CD4-positive, alpha-beta T cell treated with Interleukin-12 subunit alpha and Interleukin-12 subunit beta, for 1 hour (primary cell): ENCODE measurements at regions not wholly inside any gene's neighbourhood (a gene's known extent, or its start where the extent isn't known, plus 50 kb on each side); places are given as distances from the start of the nearest gene placed in this dataset.

Source experiments
- DNase-seq: peaks from one replicate; pipeline ENCODE4 v3.0.0-alpha.2; 2020

- no peak for DNase-seq
Measured at GRCh38 chr18:47530695-47531094, 279.2 kb upstream of the SKOR2 start.

DNA sequence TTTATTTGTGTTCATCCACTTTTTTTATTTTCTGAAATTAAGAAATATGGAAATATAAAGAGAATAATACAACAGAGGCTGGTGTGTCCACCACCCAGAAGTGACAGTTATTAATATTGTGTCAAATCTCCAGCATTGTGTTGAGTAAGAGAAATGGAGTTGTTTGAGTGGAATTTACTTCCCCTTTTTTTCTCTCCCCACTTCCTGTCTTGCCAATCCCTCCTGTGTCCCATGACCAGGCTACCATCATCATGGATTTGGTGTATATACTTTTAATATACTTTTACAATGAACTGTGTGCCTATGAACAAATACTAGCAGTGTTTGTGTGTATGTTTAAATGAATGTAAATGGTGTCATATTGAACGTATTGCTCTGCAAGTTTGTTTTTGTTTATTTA lies 276.9 kb upstream of the SKOR2 start:
- no peak for DNase-seq

DNA sequence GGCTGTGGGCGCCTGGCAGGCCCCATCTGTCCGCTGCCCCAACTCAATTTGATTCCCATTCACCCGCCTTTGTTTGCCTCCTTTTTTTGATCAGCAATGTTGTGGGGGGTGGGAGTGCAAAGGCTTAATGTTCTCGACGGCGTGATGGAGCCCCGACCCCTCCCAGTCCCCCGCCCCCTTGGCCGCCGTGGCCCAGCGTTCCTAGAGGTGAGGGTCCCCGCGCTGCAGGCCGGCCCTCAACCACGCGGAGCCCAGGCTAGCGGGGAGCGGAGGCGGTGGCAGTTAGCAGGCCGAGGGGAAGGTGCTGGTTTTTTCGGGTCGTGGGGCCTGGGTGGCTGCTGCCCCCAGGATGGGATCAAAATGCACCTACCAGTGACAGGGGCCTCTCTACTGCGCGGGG lies 274.7 kb upstream of the SKOR2 start:
- DNase-seq = no peak

GRCh38 chr18:47522359-47522758 lies 270.9 kb upstream of the SKOR2 start:
- no peak for DNase-seq

DNA sequence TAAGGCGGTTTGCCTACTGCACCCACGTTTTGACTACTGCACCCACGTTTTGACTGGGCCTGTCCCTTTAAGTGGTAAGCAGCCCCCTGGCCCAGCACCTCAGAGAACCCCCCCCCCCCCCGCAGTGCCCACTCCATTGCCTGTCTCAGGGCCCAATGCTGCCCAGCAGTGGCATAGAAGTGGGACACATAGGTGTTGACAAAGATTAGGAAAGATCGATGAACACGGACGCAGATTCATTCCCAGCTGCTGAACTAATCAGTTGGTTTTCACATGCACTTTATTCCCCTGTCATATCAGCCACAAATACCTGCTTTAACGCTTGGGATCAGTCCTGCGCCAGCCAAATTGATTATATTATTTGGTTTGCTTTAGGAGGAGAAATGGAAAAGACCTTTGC lies 268.8 kb upstream of the SKOR2 start:
- DNase-seq = no peak

GRCh38 chr18:47519706-47520105 lies 268.2 kb upstream of the SKOR2 start:
- no peak for DNase-seq

DNA sequence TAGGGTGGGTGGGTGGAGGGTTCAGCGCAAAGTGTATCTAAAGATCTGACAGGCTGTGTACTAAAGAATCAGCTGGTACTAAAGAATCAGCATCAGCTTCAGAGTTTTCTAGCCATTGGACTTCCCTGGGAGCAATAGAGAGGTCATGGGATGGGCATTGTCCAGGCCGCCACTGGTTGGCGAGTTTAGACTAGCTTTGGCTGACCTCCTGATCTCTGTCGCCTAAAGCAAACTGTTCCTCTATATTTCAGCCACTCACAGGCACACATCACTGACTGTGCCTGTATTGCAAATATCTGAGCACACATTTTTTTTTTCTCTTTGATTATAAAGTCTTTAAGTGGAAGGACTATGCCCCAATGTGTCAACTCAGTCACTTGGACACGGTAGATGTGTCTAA lies 267.8 kb upstream of the SKOR2 start:
- DNase-seq = no peak

DNA sequence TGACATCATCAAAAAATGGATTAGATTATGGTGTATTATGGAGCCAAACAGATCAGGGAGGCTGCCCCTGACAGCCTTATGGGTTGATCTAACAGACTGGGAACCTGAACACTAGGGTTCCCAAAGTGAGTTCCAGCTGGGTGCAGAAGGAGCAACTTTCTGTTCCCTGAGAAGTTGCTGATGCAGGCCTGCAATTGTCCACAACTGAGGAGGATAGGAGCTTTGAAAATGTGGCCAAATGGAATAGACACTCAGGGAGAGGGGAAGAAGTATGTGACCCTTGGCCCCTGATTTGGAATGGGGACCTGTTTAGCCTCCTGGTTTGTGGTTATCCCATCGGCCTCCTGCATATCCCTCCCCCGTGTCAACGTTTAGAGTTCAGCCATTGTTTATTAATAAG lies 262.2 kb upstream of the SKOR2 start:
- DNase-seq = no peak

GRCh38 chr18:47512726-47513435 lies 261.4 kb upstream of the SKOR2 start:
- no peak for DNase-seq

DNA sequence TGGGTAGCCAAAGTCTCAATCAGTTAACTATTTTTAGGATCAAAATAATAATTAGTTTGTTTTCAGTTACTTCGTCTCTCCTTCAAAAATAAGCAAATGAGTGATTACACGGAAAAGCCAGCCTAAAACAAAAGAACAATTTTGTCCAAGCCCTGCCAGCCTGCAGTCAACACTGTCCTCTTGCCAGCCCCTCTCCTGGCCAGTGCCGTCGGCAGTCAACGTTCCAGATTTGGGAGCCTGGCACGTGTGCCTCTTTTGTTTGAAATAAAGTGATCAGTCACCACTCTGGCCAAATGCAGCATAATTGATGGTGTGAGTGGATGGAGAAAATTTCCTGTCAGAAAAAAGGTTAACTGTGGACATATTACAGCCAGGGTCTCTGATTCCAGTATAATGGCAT lies 260.6 kb upstream of the SKOR2 start:
- DNase-seq = no peak

DNA sequence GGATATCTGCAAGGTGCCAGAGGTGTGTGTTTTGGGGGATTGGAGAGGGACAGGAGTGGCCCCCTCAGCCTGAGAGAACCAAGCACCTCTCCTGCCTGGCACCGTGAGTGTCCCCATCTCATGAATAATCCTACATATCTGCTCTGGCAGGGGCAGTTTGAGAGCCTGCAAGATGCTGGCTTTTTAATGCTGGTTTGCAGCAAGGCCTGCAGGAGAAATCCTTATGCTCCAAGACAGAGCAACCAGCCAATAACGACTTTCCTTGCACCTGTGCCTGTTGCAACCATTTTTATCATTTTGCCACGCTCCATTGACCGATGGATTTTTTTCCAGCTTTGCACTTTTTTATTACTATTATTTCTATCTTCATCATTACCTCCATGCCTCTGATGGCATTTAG lies 259.4 kb upstream of the SKOR2 start:
- DNase-seq = no peak

DNA sequence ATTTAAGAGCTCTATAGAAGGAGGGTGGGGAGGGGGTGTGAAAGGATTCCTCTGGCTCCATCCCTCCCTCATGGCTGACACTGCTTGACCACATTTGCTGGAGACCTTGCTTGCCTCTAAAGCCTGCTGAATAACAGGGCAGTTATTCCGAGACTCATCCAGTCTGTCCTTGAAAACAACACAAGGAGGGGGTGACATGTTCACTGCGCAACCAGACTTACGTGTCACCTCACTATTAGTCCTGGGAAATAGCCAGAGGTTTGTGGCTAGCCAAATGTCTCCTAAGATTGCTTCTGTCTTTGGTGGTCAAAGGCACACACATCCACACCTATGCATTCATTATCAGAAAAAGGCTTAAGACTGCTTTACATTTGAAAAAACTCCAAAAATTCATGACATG lies 256.2 kb upstream of the SKOR2 start:
- no peak for DNase-seq

GRCh38 chr18:47506897-47507296 lies 255.4 kb upstream of the SKOR2 start:
- DNase-seq = no peak

- DNase-seq = no peak
Measured at GRCh38 chr18:47501946-47502345, 250.5 kb upstream of the SKOR2 start.

DNA sequence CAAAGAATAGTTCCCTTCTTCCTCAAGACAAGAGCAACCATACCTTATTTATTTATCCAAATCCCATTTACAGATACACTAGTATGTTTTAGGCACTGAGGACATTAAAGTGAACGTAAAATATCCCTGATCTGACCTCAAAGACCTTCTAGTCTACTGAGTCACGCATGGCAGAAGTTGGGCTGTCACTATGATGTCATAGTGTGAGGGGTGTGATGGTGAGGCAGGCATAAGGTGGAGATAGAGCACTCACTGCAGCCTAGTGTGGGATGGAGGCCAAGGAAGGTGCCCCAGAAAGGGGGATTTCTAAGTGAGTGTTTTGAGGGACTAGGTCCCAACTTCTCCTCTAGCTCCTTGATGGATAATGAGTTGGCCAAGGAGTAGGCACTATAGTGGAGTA lies 249.5 kb upstream of the SKOR2 start:
- DNase-seq = no peak

DNA sequence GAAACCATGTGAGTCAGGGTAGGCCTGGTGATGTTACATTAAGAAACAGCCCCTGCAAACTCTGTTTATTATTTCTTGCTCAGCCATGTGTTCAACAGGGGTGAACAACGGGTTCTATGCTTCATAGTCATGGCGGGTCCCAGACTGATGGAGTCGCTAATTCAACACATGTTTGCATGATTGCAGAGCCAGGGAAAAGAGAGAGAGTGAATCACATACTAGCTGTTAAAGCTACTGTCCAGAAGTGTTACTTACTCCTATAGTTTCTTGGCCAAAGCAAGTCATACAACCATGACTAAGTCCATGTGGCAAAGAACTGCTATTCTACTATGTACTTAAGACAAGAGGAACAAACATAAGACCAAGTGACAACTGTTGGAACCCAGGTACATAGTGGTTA lies 241.2 kb upstream of the SKOR2 start:
- DNase-seq = no peak

GRCh38 chr18:47490882-47491281 lies 239.4 kb upstream of the SKOR2 start:
- no peak for DNase-seq

DNA sequence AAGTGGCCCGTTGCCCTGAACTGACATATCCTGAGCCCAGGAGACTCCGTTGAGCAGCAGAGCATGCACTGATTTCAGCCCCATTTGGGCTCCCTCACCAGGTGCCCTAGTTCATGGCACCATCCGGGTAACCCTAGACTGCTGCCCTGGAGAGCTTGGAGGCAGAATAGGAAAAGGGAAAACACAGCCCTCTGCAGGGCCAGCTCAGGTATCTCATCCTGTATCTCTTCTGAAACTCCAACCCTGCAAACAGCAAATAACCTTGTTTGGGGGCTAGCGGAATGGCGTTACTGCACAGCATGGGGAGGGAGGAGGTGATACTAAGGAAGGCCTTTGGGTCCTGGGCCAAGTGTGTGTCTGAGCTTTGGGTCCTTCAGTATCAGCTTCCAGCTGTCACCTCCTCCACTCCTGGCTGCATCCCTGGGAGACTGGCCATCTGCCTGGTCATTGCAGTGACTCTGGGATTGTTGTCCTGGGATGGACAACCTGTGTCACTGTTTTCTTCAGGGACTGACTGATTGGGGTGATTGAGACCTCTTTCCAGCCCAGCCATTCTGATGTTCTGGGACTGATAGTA lies 233.8 kb upstream of the SKOR2 start:
- DNase-seq = no peak

DNA sequence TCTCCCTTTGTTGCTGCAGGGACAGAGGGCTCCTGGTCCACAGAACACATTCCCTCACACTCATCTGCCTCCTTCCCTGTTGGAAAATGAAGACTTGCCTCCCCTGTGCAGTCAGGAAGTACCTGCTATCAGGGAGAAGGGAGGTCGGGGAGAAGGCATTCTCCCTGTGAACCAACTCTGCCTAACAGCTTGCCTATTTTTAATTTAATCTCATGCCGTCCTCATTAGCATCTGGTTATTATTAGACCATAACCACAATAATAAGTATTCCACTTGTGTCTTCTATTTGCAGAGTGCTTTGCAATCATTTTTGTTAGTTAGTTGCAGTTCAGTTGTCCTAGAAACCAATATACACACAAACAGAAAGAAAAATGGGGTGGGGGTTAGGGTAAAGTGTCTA lies 232.6 kb upstream of the SKOR2 start:
- no peak for DNase-seq

DNA sequence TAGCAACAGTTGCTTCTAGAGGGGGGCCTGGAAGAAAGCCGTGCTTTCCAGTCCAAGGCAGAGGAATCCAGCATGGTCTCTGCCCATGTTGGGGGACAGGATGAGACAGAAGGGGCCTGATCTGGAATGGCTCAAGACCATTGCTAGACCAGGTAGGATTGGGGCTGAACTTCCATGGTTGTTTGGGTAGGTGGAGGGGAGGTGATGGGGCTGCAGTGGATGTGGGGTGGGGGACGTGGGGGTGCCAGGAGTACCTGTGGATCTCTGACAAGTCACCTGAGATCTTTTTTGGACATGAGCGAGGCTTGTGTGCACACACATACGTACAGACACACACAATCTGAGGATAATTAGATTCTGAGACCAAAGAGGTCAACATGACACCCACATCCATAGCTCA lies 228.7 kb upstream of the SKOR2 start:
- DNase-seq = no peak

DNA sequence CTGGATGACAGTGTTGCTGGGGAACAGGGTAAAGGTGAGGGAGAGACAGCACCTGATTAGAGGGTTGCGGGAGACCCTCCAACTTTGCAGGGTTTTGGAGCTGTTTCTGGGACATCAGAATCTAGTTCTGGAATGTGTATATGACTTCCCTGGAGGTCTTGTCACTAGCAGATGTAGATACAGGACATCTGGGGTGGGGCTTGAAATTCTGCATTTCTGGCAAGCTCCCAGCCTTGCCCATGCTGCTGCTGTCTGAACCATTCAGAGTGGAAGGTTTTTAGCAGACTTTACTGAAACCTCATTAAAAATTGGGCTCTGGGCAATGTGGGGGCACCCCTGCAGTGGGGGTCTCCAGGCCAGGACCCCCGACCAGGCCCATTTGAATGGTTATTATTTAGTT lies 220.3 kb upstream of the SKOR2 start:
- no peak for DNase-seq

- no peak for DNase-seq
Measured at GRCh38 chr18:47470941-47471340, 219.5 kb upstream of the SKOR2 start.

GRCh38 chr18:47469576-47469975 lies 218.1 kb upstream of the SKOR2 start:
- no peak for DNase-seq

DNA sequence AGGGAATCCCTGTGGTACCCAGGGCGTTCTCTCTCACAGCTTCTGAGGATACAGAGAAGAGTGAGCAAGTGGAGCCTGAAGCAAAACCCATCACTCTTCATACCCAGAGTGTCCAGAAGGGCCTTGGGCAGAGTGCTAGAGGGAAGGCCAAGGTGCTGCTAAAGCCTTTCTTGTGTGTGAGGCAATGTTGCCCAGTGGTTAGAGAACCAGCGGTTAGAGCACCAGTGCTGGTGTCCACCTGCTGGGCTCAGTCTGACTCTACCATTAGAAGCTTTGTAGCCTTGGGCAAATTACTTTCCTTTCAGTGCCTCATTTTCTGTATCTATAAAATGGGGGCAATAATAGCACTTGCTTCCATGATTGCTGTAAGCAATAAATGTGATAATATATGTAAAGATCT lies 210.5 kb upstream of the SKOR2 start:
- DNase-seq = no peak

GRCh38 chr18:47461406-47461948 lies 210.0 kb upstream of the SKOR2 start:
- no peak for DNase-seq
